Adrenal gland (tissue), 5 donors: ENCODE measurements at regions not wholly inside any gene's neighbourhood (a gene's known extent, or its start where the extent isn't known, plus 50 kb on each side); places are given as distances from the start of the nearest gene placed in this dataset.

ENCODE experiments used
- CTCF ChIP-seq, 6 experiments: fragments of 450-650 bp in 4 of 6; fragments of 200-600 bp in 2 of 6; sonication (generic) in 1 of 6; IDR thresholded peaks; 1 replicate in 5 of 6; 2 replicates in 1 of 6; pipeline versions ENCODE4 v1.5.1 to v1.8.0; 2016 to 2021; ENCODE audit warnings: antibody characterized with exemption in 6 of 6, mild to moderate bottlenecking in 2 of 6, moderate library complexity in 1 of 6
- POLR2A ChIP-seq, 2 donors: fragments of 450-650 bp; IDR thresholded peaks; one replicate each; pipeline ENCODE4 v1.6.1; 2017; ENCODE audit warnings: antibody characterized with exemption in 2 of 2, mild to moderate bottlenecking in 2 of 2, moderate library complexity in 1 of 2
- donor health status: DM: no; HTN: no; CAD: no.

GRCh38 chr12:29072631-29073030 is 76.4 kb upstream of the FAR2 start:
- no peak for TF ChIP-seq CTCF (IDR thresholded peaks at IDR 0.05)
- TF ChIP-seq POLR2A (IDR thresholded peaks at IDR 0.05): no peak
